ENCODE measurements at regions not wholly inside any gene's neighbourhood (a gene's known extent, or its start where the extent isn't known, plus 50 kb on each side); places are given as distances from the start of the nearest gene placed in this dataset.

GRCh38 chr16:62610291-62610690 lies 574.1 kb upstream of the CDH8 start:
- TF ChIP-seq POLR2A (IDR thresholded peaks at IDR 0.05) (no peak), CTCF (IDR thresholded peaks at IDR 0.05) (no peak)
